Nephron (organoid): ENCODE measurements at regions not wholly inside any gene's neighbourhood (a gene's known extent, or its start where the extent isn't known, plus 50 kb on each side); places are given as distances from the start of the nearest gene placed in this dataset.

Experiments
- H3K27ac Mint-ChIP-seq, 3 experiments: 2 replicates each; pipeline ENCODE4 v1.8.0; 2020; ENCODE audit warnings: mixed read lengths in 3 of 3, mild to moderate bottlenecking in 2 of 3, moderate library complexity in 1 of 3
- H3K27me3 Mint-ChIP-seq: 2 replicates; pipeline ENCODE4 v1.8.0; 2021; ENCODE audit warnings: low read depth, mild to moderate bottlenecking, moderate library complexity, mixed read lengths
- H3K36me3 Mint-ChIP-seq: 2 replicates; pipeline ENCODE4 v1.8.0; 2020; ENCODE audit warnings: low read depth, mixed read lengths
- H3K4me1 Mint-ChIP-seq: 2 replicates; pipeline ENCODE4 v1.8.0; 2020; ENCODE audit warnings: mixed read lengths
- H3K4me3 Mint-ChIP-seq, 3 experiments: 2 replicates each; pipeline ENCODE4 v1.8.0; 2020; ENCODE audit warnings: mild to moderate bottlenecking in 3 of 3, mixed read lengths in 3 of 3, moderate library complexity in 2 of 3
- H3K9me3 Mint-ChIP-seq: 2 replicates; pipeline ENCODE4 v1.8.0; 2020; ENCODE audit warnings: mixed read lengths
- TF ChIP-seq, protein P1 (sequence below), 3 experiments: fragments of 200-600 bp; sonication (generic); IDR thresholded peaks; one replicate each; pipeline ENCODE4 v1.5.0; 2021; ENCODE audit warnings: antibody characterized with exemption in 3 of 3; ENCODE audit not compliant: unreplicated experiment in 3 of 3

DNA sequence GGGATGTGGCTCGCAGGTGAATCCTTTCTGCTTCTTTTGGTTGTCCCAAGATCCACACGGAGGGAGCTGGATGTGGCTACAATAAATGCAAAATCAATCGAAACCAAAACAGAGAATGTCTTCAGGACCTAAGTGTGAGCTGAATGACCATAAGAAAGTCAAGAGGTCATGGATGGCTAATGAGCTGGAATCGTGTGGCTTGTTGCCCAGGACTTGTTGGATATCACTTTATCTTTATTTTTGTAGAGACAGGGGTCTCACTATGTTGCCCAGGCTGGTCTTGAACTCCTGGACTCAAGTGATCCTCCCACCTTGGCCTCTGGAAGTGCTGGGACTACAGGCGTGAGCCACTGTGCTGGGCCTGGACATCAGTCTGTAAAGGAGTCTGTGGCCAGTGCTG lies 326.8 kb upstream of the N4BP1 start:
- Mint-ChIP-seq H3K36me3 (no peaks in the 10 kb centered on the region), H3K4me1 (no peaks in the 10 kb centered on the region), H3K4me3 (no peak overlapping the region), H3K9me3 (no peaks in the 10 kb centered on the region), H3K27me3 (peaks cover 10% of the 10 kb centered on the region), H3K27ac (no peak overlapping the region)
- TF ChIP-seq, protein P1, sequence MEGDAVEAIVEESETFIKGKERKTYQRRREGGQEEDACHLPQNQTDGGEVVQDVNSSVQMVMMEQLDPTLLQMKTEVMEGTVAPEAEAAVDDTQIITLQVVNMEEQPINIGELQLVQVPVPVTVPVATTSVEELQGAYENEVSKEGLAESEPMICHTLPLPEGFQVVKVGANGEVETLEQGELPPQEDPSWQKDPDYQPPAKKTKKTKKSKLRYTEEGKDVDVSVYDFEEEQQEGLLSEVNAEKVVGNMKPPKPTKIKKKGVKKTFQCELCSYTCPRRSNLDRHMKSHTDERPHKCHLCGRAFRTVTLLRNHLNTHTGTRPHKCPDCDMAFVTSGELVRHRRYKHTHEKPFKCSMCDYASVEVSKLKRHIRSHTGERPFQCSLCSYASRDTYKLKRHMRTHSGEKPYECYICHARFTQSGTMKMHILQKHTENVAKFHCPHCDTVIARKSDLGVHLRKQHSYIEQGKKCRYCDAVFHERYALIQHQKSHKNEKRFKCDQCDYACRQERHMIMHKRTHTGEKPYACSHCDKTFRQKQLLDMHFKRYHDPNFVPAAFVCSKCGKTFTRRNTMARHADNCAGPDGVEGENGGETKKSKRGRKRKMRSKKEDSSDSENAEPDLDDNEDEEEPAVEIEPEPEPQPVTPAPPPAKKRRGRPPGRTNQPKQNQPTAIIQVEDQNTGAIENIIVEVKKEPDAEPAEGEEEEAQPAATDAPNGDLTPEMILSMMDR (IDR thresholded peaks at IDR 0.05; ENCODE audit: unreplicated experiment in 3 of 3), result no peak

DNA sequence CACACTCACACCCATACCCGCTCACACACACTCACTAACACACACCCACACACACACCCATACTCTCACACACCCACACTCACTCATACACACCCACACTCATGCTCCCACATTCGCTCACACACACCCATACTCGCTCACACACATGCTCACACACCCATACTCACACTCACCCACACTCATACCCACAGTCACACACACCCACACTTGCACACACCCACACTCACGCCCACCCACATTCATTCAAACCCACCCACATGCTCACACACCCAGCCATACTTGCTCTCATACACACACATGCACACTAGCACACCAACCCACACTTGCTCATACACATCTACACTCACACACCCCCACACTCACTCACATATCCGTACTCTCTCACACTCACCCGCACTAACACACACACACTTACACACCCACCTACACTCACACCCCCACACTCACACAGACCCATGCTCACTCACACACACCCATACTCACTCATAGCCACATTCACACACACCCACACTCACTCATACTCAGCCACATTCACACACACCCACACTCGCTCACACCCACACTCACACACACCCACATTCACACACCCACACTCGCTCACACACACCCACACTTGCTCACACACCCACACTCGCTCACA lies 322.4 kb upstream of the N4BP1 start:
- TF ChIP-seq, protein P1 (IDR thresholded peaks at IDR 0.05; ENCODE audit: unreplicated experiment in 3 of 3), result no peak
- Mint-ChIP-seq H3K27ac (no peak overlapping the region), H3K9me3 (no peaks in the 10 kb centered on the region), H3K4me3 (no peak overlapping the region), H3K36me3 (no peaks in the 10 kb centered on the region), H3K4me1 (no peaks in the 10 kb centered on the region), H3K27me3 (peaks cover 6% of the 10 kb centered on the region)

DNA sequence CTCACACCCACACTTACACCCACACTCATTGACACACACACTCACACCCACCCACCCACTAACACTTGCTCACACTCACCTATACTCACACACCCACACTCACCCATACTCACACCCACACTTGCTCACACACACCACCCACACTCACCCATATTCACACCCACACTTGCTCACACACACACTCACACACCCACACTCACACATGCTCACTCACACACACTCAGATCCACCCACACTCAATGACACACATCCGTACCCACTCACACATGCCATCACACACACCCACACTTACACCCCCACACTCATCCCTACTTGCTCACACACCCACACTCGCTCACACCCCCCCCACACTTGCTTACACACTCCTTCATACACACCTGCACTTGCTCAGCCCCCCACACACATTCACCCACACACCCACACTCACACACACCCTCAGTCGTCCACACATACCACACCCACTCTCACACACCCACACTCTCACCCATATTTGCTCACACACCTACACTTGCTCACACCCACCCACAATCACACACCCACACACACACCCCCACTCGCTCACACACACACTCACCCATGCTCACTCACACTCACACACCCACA lies 321.1 kb upstream of the N4BP1 start:
- Mint-ChIP-seq H3K4me1 (no peaks in the 10 kb centered on the region), H3K36me3 (no peaks in the 10 kb centered on the region), H3K9me3 (no peaks in the 10 kb centered on the region), H3K27me3 (peaks cover 10% of the 10 kb centered on the region), H3K4me3 (no peak overlapping the region), H3K27ac (no peak overlapping the region)
- TF ChIP-seq, protein P1 (IDR thresholded peaks at IDR 0.05; ENCODE audit: unreplicated experiment in 3 of 3), result no peak

DNA sequence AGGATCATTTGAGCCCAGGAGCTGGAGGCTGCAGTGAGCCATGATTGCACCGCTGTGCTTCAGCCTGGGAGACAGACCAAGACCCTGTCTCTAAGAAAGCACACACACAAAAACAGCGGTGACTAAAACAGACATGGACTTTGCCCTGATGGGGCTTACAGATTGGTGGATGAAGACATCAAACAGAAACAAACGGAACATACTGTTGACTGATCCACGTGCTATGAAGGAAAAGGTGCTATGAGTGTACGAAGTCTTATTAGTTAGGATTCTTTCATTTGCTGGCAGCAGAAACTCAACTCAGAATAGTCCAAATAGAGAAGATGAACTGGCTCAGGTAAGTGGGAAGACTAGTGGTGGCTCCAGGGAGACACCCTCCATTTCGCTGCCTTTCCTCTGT lies 309.8 kb upstream of the N4BP1 start:
- TF ChIP-seq, protein P1 (IDR thresholded peaks at IDR 0.05; ENCODE audit: unreplicated experiment in 3 of 3), result no peak
- no peaks in the 10 kb centered on the region for H3K4me1 Mint-ChIP-seq

DNA sequence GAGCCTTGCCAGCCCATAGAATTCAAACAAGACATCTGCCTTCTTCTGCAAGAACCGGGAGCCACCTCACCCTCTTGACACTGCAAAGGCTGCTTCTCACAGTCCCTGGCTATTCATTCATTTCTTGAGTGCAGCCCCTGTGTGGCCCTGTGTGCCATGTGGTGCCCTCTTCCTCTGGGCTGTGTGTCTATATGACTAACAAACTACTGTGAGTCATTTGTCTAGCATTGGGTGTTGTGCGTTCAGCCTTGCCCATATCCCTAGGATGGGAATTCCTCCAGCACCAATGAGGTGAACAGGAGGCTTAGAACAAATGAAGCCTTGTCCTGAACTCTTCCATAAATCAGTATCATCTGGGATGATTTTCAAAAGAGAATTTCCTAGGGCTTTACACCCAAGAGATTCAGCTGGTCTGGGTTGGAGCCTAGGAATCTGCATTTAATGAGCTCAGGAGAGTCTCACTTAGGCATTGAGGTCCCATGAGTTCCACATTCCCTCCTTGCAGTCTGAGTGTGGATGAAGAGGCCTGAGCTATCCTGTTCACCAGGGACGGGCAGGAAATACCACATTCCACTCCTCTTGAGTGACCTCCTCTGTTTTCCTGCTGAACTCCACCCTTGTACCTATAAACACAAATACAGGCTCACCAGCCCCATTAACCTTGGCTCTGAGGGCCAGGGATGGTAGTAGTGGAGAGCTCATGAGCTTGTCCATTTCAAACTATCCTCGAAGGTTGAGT lies 308.7 kb upstream of the N4BP1 start:
- Mint-ChIP-seq H3K9me3 (no peaks in the 10 kb centered on the region), H3K27ac (no peak overlapping the region), H3K27me3 (peaks cover 12% of the 10 kb centered on the region), H3K4me1 (no peaks in the 10 kb centered on the region), H3K36me3 (no peaks in the 10 kb centered on the region), H3K4me3 (no peak overlapping the region)
- TF ChIP-seq, protein P1 (IDR thresholded peaks at IDR 0.05; ENCODE audit: unreplicated experiment in 3 of 3), result no peak

More for the DNA sequence above, 309.8 kb upstream of the N4BP1 start:
- H3K27me3 Mint-ChIP-seq, result peaks cover 15% of the 10 kb centered on the region
- H3K27ac Mint-ChIP-seq, result no peak overlapping the region
- H3K9me3 Mint-ChIP-seq, result no peaks in the 10 kb centered on the region
- no peak overlapping the region for H3K4me3 Mint-ChIP-seq
- no peaks in the 10 kb centered on the region for H3K36me3 Mint-ChIP-seq
